Right lobe of liver (tissue), 6 donors: ENCODE measurements at regions not wholly inside any gene's neighbourhood (a gene's known extent, or its start where the extent isn't known, plus 50 kb on each side); places are given as distances from the start of the nearest gene placed in this dataset.

ENCODE experiments used
- ATAC-seq, 4 donors: fragments of 200-7000 bp; cut with Tn5 transposase; one replicate each; pipeline ENCODE4 v1.9.1; 2020; ENCODE audit warnings: mild to moderate bottlenecking in 4 of 4, moderate library complexity in 4 of 4
- DNase-seq, 3 donors: peaks; one replicate each; pipeline ENCODE4 v3.0.0-alpha.2; 2020
- H3K27ac ChIP-seq, 3 donors: fragments of 200-600 bp; one replicate each; pipeline ENCODE4 v1.8.0; 2022
- H3K27me3 ChIP-seq, 2 donors: fragments of 200-600 bp; one replicate each; pipeline ENCODE4 v1.8.0; 2022
- H3K36me3 ChIP-seq, 4 donors: fragments of 200-600 bp; sonication (generic) in 1 of 4; one replicate each; pipeline versions ENCODE4 v1.5.1 to v1.8.0; 2017 to 2022; ENCODE audit warnings: control low read depth in 1 of 4
- H3K4me1 ChIP-seq, 4 donors: fragments of 200-600 bp; sonication (generic) in 1 of 4; one replicate each; pipeline versions ENCODE4 v1.5.1 to v1.8.0; 2017 to 2022; ENCODE audit warnings: control low read depth in 1 of 4
- H3K4me3 ChIP-seq, 3 donors: fragments of 200-600 bp; one replicate each; pipeline ENCODE4 v1.8.0; 2022
- H3K9me3 ChIP-seq, 4 donors: fragments of 200-600 bp; sonication (generic) in 1 of 4; one replicate each; pipeline versions ENCODE4 v1.5.1 to v1.8.0; 2017 to 2022; ENCODE audit warnings: control low read depth in 1 of 4
- POLR2A ChIP-seq: fragments of 450-650 bp; IDR thresholded peaks from one replicate; pipeline ENCODE4 v1.6.1; 2017; ENCODE audit warnings: antibody characterized with exemption, mild to moderate bottlenecking
- WGBS: methylation state at CpG from one replicate; pipeline ENCODE4 v1.1.6; 2018; ENCODE audit warnings: low coverage, low lambda C conversion rate; ENCODE audit not compliant: insufficient coverage; ENCODE audit errors: missing lambda C conversion rate; 5-methylcytosine and 5-hydroxymethylcytosine counted together
- intact Hi-C, 2 donors: fragments of 100-400 bp; cut with DNase I; formaldehyde crosslinking; loops; one replicate each; pipeline versions ENCODE4 v1.11.2 to v1.14.1; 2022
- TF ChIP-seq, protein P1 (sequence below), 4 donors: fragments of 200-600 bp in 3 of 4; fragments of 450-650 bp in 1 of 4; IDR thresholded peaks; one replicate each; pipeline versions ENCODE4 v1.5.1 to v1.8.0; 2016 to 2022; ENCODE audit warnings: antibody characterized with exemption in 4 of 4, mild to moderate bottlenecking in 2 of 4
- donor health status: DM: no; HTN: yes; CAD: no.
- donor health status: DM: no; HTN: no; CAD: no.
- donor health status: DM: no; HTN: no; CAD: no.
- donor health status: DM: no; HTN: yes; CAD: no.
- donor health status: DM: no; HTN: yes; CAD: no.

DNA sequence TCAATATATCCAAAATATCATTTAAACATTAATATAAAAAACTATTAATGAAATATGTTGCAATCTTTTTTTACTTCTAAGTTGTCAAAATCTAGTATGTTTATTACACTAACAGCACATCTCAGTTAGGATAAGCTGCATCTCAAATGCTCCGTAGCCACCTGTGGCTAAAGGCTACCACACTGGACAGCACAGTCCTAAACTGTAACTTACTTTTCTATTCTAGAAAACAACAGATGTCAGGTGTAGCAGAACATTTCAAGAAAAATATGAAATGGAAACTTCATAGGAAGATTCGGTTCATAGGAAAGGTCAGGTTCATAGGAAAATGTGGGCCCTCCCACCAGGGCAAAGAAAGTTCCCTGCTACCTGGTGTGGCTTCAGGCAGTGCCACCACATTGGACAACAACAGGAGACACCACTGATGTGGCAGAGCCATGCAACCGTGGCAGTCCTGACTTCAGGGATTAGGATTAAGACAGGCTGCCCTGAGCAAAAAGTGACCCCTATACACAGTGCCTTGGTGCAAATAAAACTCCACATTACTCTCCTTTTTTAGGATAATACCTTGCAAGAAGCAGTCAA lies 197.8 kb upstream of the NR4A3 start:
- H3K36me3 ChIP-seq: no peaks in the 10 kb centered on the region
- H3K4me1 ChIP-seq: no peaks in the 10 kb centered on the region
- H3K9me3 ChIP-seq: no peaks in the 10 kb centered on the region
- TF ChIP-seq, protein P1, sequence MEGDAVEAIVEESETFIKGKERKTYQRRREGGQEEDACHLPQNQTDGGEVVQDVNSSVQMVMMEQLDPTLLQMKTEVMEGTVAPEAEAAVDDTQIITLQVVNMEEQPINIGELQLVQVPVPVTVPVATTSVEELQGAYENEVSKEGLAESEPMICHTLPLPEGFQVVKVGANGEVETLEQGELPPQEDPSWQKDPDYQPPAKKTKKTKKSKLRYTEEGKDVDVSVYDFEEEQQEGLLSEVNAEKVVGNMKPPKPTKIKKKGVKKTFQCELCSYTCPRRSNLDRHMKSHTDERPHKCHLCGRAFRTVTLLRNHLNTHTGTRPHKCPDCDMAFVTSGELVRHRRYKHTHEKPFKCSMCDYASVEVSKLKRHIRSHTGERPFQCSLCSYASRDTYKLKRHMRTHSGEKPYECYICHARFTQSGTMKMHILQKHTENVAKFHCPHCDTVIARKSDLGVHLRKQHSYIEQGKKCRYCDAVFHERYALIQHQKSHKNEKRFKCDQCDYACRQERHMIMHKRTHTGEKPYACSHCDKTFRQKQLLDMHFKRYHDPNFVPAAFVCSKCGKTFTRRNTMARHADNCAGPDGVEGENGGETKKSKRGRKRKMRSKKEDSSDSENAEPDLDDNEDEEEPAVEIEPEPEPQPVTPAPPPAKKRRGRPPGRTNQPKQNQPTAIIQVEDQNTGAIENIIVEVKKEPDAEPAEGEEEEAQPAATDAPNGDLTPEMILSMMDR (IDR thresholded peaks at IDR 0.05): no peak
- no peak for TF ChIP-seq POLR2A
- no peak overlapping the region for H3K4me3 ChIP-seq
- H3K27ac ChIP-seq: no peak overlapping the region
- no peak for ATAC-seq
- 72% methylated on average over 3 of the region's 3 CpGs for WGBS
- no peak for DNase-seq
- no peaks in the 10 kb centered on the region for H3K27me3 ChIP-seq
- intact Hi-C loops: no loop called here

DNA sequence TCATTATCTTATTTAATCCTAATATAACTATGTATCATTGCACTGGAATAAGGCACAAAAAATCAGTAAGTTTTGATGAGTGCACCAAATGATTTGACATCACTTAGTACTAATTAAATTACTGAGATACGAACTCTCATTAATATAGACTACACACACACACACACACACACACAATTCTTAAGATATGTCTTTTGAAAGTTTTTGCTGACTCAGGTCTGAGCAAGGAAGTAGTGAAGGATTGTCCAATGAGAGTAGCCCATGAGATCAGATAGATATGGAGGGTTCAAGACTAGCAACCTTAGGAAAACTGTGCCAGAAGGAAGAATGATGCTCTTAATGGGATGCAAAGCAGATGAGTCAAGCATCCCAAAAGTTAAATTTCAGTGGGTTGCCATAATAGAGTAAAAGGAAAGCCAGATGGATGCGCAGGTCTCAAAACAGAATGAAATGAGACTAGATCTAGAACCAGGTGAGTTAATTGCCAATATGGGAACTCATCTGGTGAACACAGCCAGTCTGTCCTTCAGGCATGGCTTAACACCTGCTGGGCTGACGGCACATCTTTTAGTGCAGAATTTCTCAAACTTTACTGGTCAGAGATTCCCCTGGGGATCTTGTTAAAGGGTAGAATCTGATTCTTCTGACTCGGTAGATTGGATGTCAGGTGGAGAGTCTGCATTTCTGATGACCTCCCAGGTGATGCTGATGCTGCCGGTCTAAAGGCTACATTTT lies 197.0 kb upstream of the NR4A3 start:
- Histone ChIP-seq H3K27ac (no peak overlapping the region), H3K27me3 (no peaks in the 10 kb centered on the region), H3K4me1 (no peaks in the 10 kb centered on the region), H3K36me3 (no peaks in the 10 kb centered on the region), H3K4me3 (no peak overlapping the region), H3K9me3 (no peaks in the 10 kb centered on the region)
- WGBS: 50% methylated on average over 1 of the region's 5 CpGs
- DNase-seq: no peak
- no peak for ATAC-seq
- intact Hi-C loops: no loop called here
- TF ChIP-seq, protein P1 (IDR thresholded peaks at IDR 0.05): no peak
- TF ChIP-seq POLR2A: no peak

DNA sequence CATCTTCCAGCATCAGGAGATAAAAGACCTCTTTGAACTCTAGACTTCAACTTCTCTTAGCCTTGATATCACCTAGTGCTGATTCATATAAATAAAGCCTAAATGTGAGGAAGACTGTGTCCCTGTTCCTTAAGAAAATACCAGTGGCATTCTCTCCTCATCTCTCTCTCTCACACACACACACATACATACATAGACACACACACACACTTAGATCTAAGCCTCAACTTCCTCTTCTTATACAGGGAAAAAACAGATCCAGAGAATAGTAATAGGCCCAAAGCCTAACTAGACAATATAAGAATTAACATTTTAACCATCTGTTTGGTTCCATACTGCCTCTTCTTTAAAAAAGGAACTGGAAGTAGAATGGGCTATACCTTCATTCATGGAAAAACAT lies 195.3 kb upstream of the NR4A3 start:
- no peak for TF ChIP-seq POLR2A
- TF ChIP-seq, protein P1 (IDR thresholded peaks at IDR 0.05): no peak
- H3K36me3 ChIP-seq: no peaks in the 10 kb centered on the region
- intact Hi-C loops: no loop called here
- no peaks in the 10 kb centered on the region for H3K4me1 ChIP-seq
- H3K27me3 ChIP-seq: no peaks in the 10 kb centered on the region
- no peak for ATAC-seq
- H3K27ac ChIP-seq: no peak overlapping the region
- no peak for DNase-seq
- no peaks in the 10 kb centered on the region for H3K9me3 ChIP-seq
- no peak overlapping the region for H3K4me3 ChIP-seq

DNA sequence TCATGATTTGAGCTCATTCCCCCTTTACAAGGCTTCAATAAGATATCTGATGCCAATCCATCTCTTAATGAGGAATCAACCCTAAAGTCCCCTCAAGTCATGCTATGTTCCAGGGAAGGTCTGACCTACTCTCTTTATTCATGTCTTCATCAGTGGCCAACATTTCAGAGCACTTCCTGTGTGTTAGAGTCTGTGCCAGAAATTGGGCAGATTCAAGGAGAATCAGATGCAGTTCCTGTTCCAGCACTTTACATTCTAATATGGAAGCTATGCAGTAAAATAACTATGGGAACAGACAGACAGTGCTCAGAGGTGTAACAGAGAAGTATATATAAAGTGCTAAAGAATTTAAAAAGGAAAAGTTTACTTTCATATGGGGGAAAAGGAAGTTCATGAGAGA lies 193.4 kb upstream of the NR4A3 start:
- ATAC-seq: no peak
- no peak for DNase-seq
- no peaks in the 10 kb centered on the region for H3K9me3 ChIP-seq
- H3K27me3 ChIP-seq: no peaks in the 10 kb centered on the region
- no peak for TF ChIP-seq POLR2A
- TF ChIP-seq, protein P1 (IDR thresholded peaks at IDR 0.05): no peak
- intact Hi-C loops: no loop called here
- H3K4me1 ChIP-seq: no peaks in the 10 kb centered on the region
- no peak overlapping the region for H3K4me3 ChIP-seq
- no peak overlapping the region for H3K27ac ChIP-seq
- no peaks in the 10 kb centered on the region for H3K36me3 ChIP-seq
